ENCODE measurements at regions not wholly inside any gene's neighbourhood (a gene's known extent, or its start where the extent isn't known, plus 50 kb on each side); places are given as distances from the start of the nearest gene placed in this dataset.

- ChIA-PET CTCF (no interaction called here), POLR2A (ENCODE audit: unreplicated experiment) (interaction anchor here (0.5 kb wide), 1 partner anchor 12 kb away, joined by 3 read pairs; no protein-coding TSS in a partner anchor)
- Histone ChIP-seq H3F3A (ENCODE audit: insufficient read depth, low read depth) (peaks cover 17% of the 10 kb centered on the region), H3K36me3 (ENCODE audit: low read depth) (no peaks in the 10 kb centered on the region), H3K27me3 (ENCODE audit: insufficient read depth, low read depth) (no peaks in the 10 kb centered on the region), H4K20me1 (ENCODE audit: insufficient read depth) (no peaks in the 10 kb centered on the region), H3K79me2 (ENCODE audit: low read depth) (no peaks in the 10 kb centered on the region), H3K4me1 (replicated peaks; ENCODE audit: insufficient read depth) (peaks cover 46% of the 10 kb centered on the region), H3K4me2 (no peak overlapping the region), H3K4me3 (no peak overlapping the region), H2AFZ (no peak overlapping the region), H3K9me2 (ENCODE audit: insufficient read depth) (no peaks in the 10 kb centered on the region), H3K9me3 (ENCODE audit: insufficient read depth, low read depth) (no peaks in the 10 kb centered on the region), H3K27ac (no peak overlapping the region)
- no TSS peak for BruUV-seq (replicated peaks)
- no peak for DNase-seq
- no peak for TF ChIP-seq CTCF (conservative IDR thresholded peaks at IDR 0.05)
- TF ChIP-seq EZH2 (IDR thresholded peaks at IDR 0.05; ENCODE audit: low read depth), result no peak
- intact Hi-C loops (cut with micrococcal nuclease; ENCODE audit: unreplicated experiment), result no loop called here
Measured at GRCh38 chr2:207251573-207252192, 85.9 kb upstream of the KLF7 start.

- Histone ChIP-seq H3K9me2 (ENCODE audit: insufficient read depth) (no peaks in the 10 kb centered on the region), H3K79me2 (ENCODE audit: low read depth) (no peaks in the 10 kb centered on the region), H3K36me3 (ENCODE audit: low read depth) (no peaks in the 10 kb centered on the region), H4K20me1 (ENCODE audit: insufficient read depth) (no peaks in the 10 kb centered on the region), H2AFZ (no peak overlapping the region), H3K27me3 (ENCODE audit: insufficient read depth, low read depth) (no peaks in the 10 kb centered on the region), H3K4me2 (no peak overlapping the region), H3K4me1 (replicated peaks; ENCODE audit: insufficient read depth) (peaks cover 46% of the 10 kb centered on the region), H3K27ac (no peak overlapping the region), H3F3A (ENCODE audit: insufficient read depth, low read depth) (peaks cover 17% of the 10 kb centered on the region), H3K9me3 (ENCODE audit: insufficient read depth, low read depth) (no peaks in the 10 kb centered on the region), H3K4me3 (no peak overlapping the region)
- no TSS peak for BruUV-seq (replicated peaks)
- peak in 1 of 2 experiments; percentile 64 for DNase-seq
- POLR2A ChIA-PET (ENCODE audit: unreplicated experiment), result interaction anchor here (0.7 kb wide), 1 partner anchor 86 kb away, joined by 4 read pairs; the partner anchor contains the start of gene KLF7
- TF ChIP-seq EZH2 (IDR thresholded peaks at IDR 0.05; ENCODE audit: low read depth) (no peak), CTCF (conservative IDR thresholded peaks at IDR 0.05) (no peak)
- intact Hi-C loops (cut with micrococcal nuclease; ENCODE audit: unreplicated experiment), result no loop called here
- CTCF ChIA-PET, result no interaction called here
Measured at GRCh38 chr2:207252416-207252815, 86.7 kb upstream of the KLF7 start.

GRCh38 chr2:207252979-207253645 lies 87.4 kb upstream of the KLF7 start:
- POLR2A ChIA-PET (ENCODE audit: unreplicated experiment), result interaction anchor here (0.7 to 1.3 kb wide), 3 partner anchors 86 to 87 kb away, joined by 4 to 13 read pairs (median 5); partner anchors contain the start of gene KLF7
- H3K27ac ChIP-seq, result no peak overlapping the region
- CTCF ChIA-PET, result no interaction called here

More at GRCh38 chr2:207252979-207253645, 87.4 kb upstream of the KLF7 start:
- peaks cover 19% of the 10 kb centered on the region for H3F3A ChIP-seq (ENCODE audit: insufficient read depth, low read depth)
- no peak overlapping the region for H3K4me3 ChIP-seq
- no peaks in the 10 kb centered on the region for H3K36me3 ChIP-seq (ENCODE audit: low read depth)
- H3K9me2 ChIP-seq (ENCODE audit: insufficient read depth), result no peaks in the 10 kb centered on the region
- no TSS peak for BruUV-seq (replicated peaks)
- H3K27me3 ChIP-seq (ENCODE audit: insufficient read depth, low read depth), result no peaks in the 10 kb centered on the region
- DNase-seq, result no peak
- H3K9me3 ChIP-seq (ENCODE audit: insufficient read depth, low read depth), result no peaks in the 10 kb centered on the region
- H3K4me1 ChIP-seq (replicated peaks; ENCODE audit: insufficient read depth), result peaks cover 51% of the 10 kb centered on the region
- H4K20me1 ChIP-seq (ENCODE audit: insufficient read depth), result no peaks in the 10 kb centered on the region
- no peaks in the 10 kb centered on the region for H3K79me2 ChIP-seq (ENCODE audit: low read depth)
- H2AFZ ChIP-seq, result no peak overlapping the region
- no peak overlapping the region for H3K4me2 ChIP-seq
- TF ChIP-seq CTCF (conservative IDR thresholded peaks at IDR 0.05) (no peak), EZH2 (IDR thresholded peaks at IDR 0.05; ENCODE audit: low read depth) (no peak)
- intact Hi-C loops (cut with micrococcal nuclease; ENCODE audit: unreplicated experiment), result no loop called here

Measured in PC-9 (cell line).